ENCODE measurements at regions not wholly inside any gene's neighbourhood (a gene's known extent, or its start where the extent isn't known, plus 50 kb on each side); places are given as distances from the start of the nearest gene placed in this dataset.

- TF ChIP-seq GABPA (IDR thresholded peaks at IDR 0.05; ENCODE audit: low read depth) = no peak
- no peak for TF ChIP-seq MXI1 (IDR thresholded peaks at IDR 0.05; ENCODE audit: low read depth, low read length)
- no peak for TF ChIP-seq REST (IDR thresholded peaks at IDR 0.05; ENCODE audit: low read depth, low read length)
- TF ChIP-seq POLR2AphosphoS5 (IDR thresholded peaks at IDR 0.05; ENCODE audit: low read depth, low read length) = no peak
- TF ChIP-seq RXRA (IDR thresholded peaks at IDR 0.05; ENCODE audit: borderline replicate concordance, low read depth) = no peak
- no peak for TF ChIP-seq CTCF (IDR thresholded peaks at IDR 0.05)
- no peak for TF ChIP-seq EP300 (IDR thresholded peaks at IDR 0.05; ENCODE audit: borderline replicate concordance in 1 of 2, low read depth in 1 of 2, low read length in 1 of 2)
- no peak for TF ChIP-seq NRF1 (IDR thresholded peaks at IDR 0.05; ENCODE audit: low read depth, low read length)
- TF ChIP-seq SMC3 (IDR thresholded peaks at IDR 0.05; ENCODE audit: low read depth, low read length) = no peak
- TF ChIP-seq CHD2 (IDR thresholded peaks at IDR 0.05; ENCODE audit: low read length, partially characterized antibody) = no peak
- TF ChIP-seq USF2 (IDR thresholded peaks at IDR 0.05; ENCODE audit: borderline replicate concordance, low read depth, low read length) = no peak
- no peak for TF ChIP-seq TCF12 (IDR thresholded peaks at IDR 0.05)
- no peak for TF ChIP-seq YY1 (IDR thresholded peaks at IDR 0.05; ENCODE audit: low read depth)
- no peak for TF ChIP-seq TAF1 (IDR thresholded peaks at IDR 0.05; ENCODE audit: borderline replicate concordance, low read depth, low read length)
Observed at GRCh38 chr16:49108611-49109010, 173.0 kb downstream of the CBLN1 start.
